LHCN-M2 (cell line): ENCODE measurements at regions not wholly inside any gene's neighbourhood (a gene's known extent, or its start where the extent isn't known, plus 50 kb on each side); places are given as distances from the start of the nearest gene placed in this dataset.

Experiments
- DNase-seq: peaks from one replicate; pipeline ENCODE4 v3.0.0-alpha.2; 2012; ENCODE audit warnings: low read depth

- DNase-seq: no peak
Observed at GRCh38 chr7:25625306-25625992, 397.2 kb upstream of the NPVF start.

GRCh38 chr7:25626451-25627131 lies 398.3 kb upstream of the NPVF start:
- no peak for DNase-seq

DNA sequence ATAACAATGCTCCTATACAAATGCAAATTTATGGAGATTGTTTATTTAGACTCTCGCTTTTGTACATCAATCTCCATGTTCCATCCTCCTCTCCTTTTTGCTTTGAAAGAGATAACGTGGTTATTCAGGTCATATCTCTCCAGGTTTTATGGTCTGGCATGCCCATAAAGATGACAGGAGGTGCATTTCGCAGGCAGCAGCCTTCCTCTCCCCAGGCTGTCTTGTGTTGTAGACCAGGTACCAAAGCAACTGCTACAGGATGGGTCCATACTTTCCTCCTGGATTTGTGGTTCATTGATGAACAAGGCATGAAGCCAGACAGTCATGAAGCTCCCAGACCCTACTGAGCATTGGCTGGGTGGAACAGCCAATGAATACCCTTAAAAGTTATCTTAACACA lies 400.2 kb upstream of the NPVF start:
- no peak for DNase-seq

- no peak for DNase-seq
Observed at GRCh38 chr7:25632616-25633015, 404.3 kb upstream of the NPVF start.

DNA sequence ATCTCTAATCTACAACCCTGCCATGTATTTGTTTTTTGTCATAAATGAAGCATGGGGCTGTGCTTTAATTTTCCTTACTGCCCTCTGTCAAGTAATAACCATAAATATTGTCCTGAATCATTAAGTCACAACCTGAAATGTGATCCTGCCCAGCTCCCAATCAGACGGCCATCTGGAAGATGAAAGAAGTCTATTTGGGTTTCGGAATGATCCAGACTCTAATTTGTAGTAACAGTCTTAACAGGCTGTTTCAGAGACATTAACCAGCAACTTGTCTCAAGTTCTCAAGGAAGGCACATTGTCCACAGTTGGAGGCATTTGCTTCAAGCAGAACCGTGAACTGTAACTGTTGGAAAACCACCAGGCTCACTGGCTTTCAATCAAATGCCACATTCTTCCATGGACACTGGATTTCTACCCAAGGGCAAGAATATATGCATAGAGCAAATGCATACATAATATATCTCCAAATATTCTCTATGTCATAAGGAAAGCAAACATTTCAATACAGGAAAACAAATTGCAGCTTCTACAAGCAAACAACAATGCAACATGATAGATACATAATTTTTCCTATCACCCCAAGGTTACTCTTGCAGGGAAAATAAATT lies 405.2 kb upstream of the NPVF start:
- no peak for DNase-seq

- no peak for DNase-seq
Observed at GRCh38 chr7:25636168-25636567, 407.9 kb upstream of the NPVF start.

GRCh38 chr7:25636871-25637283 lies 408.6 kb upstream of the NPVF start:
- no peak for DNase-seq

DNA sequence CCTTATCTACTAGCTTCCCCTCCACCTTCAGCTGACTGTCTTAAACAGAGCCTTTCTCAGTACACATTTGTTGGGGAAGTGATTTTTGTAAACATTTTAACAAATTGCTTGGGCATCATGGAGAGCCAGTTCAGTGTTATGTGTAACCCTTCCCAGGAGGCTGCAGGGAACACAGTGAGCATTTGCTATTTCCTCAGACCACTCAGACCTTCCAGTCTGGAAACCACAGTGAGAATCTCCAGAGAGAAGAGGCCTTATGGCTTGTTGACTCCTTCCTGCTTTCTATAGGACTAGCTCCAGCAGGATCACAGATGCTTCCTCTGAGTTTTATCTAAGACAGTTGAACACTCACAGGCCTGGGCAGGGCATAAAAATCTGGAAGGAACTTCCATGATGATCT lies 409.8 kb upstream of the NPVF start:
- no peak for DNase-seq

- DNase-seq: no peak
Observed at GRCh38 chr7:25638590-25639244, 410.4 kb upstream of the NPVF start.

DNA sequence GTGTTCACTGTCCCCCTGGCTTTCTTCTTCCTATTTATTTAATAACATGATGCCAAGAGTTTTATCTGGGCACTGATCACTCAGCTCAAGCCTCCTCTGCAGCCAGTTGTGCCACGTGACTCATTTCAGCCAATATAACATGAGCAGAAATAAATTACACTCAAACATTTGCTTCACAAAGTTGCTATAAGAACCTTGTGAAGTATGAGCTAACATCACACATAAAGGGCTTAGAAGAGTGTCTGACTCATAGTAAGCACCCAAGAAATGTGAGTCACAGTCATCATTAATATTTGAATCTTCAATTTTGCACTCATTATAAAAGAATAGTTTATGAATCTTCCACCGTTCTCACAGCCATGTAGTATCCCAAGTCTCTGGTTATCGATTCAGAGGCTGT lies 414.6 kb upstream of the NPVF start:
- no peak for DNase-seq

DNA sequence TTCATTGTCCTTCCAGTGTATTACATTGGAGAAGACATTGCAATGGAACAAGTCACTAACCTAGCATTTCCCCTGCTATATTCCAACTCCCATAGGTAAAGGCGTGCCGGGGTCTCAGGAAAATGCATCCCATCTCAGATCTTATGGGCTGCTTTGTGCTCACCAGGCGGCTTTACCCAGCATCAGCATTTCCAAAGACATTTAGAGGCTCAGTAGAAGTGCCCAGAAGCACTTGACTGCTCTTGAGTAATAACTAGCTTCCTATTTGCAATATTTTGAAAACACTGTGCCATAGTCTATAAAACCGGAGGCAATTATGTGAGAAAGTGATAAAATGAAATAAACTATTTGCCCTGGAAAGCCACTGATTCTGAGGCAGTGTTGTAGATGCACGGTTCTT lies 415.0 kb upstream of the NPVF start:
- DNase-seq: no peak

DNA sequence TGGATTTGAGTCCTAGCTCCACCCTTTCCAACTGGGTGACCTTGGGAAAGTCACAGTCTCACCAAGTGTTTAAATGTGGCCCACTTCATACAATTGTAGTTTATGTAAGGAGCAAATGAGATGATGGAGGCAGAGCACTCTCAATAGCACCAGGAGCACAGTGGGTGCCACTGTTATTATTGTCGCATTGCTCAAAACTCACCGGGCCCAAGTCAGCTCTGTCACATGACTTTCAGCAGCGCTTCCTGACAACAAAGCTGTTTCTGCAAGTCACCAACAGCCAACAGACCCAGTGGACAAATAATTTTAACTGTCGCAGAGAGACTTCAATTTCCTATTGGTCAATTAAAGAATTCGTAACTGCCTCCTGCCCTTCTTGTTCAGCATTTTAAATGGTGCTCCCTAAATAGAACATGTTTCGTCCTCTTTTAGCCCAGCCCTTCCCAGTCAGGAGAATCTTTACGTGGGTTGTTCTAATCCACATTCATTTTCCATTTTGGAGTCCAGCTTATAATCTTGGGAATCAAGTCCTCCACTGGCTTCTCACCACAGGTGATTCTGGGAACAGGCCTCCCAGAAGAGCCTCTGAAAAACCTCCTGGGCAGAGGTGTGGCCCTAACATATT lies 415.6 kb upstream of the NPVF start:
- no peak for DNase-seq

GRCh38 chr7:25646726-25647413 lies 418.6 kb upstream of the NPVF start:
- DNase-seq: no peak

DNA sequence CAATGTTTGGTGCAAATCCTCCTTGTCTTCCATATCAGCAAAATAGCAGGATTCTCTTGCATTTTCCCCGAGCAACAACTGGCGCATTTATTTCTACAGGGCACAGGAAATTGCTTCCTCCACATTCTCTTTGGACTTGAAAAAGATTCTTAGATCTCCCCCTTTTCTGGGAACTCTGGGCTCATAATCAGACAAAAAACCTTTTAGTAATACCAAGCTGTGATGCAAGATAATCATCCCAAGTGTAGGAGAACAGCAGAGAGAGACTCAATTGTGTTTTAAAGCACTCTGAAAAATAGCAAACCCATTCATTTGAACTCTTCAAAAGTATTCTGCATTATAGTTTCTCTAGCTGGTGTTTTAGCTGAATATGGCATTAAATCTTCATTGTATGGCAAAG lies 419.6 kb upstream of the NPVF start:
- no peak for DNase-seq

DNA sequence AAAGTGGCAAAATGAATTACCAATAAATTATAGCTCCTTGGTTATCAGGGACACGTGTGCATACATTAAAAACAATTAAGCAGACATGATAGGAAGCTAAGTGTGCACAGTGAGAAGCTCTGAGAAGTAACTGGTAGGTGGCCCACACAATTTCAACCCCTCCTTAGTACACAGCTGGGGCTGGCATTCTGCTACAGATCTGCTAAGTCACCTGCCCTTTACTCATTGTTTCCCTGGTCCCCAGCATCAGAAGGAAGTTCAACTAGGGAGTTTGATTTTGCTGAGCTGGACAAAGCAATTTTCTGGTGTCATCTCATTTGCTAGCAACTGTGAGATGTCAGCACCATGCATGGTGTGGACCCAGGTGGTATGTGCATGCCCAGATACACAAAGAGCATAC lies 424.1 kb upstream of the NPVF start:
- no peak for DNase-seq

DNA sequence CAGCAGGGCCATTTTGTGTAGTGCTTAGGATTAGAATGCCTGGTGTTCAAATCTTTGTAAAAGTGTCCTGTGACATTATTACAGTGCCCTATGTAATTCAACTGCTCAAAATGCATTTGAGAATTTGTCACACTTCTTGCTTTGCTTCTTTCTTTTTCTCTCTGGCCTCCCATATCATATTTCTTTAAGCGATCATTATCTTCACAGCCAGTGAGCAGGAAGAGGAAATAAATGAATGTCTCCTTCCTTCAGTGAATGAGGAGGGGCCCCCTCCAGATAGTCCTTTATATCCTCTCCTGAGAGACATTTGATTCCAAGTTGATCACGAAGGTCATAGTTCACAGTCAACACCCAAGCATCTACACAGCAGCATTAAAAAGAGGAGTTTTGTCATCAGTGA lies 425.1 kb upstream of the NPVF start:
- no peak for DNase-seq

- DNase-seq: no peak
Observed at GRCh38 chr7:25656071-25656470, 427.8 kb upstream of the NPVF start.

DNA sequence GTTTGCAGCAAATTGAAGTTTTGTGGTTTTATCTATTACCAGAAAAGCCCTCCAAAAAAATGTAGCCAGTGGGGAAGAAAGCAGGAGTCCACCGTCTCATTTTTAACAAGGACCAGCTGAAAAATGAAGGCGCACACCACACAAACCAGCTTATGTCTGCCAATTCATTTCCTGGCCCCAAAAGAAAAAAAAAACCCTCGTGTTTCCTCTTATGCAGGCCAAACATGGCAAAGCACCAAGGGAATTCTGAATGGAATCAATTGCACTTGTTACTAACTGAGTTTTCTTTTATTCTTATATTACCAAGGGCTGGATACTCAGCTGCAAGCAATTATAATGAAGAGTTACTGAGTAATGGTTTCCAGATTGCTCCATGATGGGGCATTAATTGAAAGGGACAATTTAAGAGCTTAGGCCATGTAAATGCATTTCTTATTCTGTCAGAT lies 428.3 kb upstream of the NPVF start:
- no peak for DNase-seq

DNA sequence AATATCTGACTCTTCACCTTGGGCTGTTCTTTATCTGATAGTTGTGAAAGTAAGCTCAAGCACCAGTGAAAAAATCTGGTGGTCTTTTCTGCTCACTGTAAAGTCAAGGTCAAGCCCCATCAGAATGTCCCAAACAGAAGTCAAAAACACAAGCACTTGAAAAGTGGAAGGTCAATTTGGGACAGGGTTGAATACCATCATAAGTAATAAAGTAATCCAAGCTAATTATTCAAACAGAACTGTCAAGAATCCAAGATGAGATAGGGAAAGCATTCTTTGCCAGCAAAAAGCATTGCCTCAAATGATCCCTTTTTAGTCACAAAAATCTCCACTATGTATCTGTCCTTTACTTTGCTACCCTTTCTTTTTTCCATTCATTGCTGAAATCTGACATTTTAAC lies 430.1 kb upstream of the NPVF start:
- DNase-seq: no peak

DNA sequence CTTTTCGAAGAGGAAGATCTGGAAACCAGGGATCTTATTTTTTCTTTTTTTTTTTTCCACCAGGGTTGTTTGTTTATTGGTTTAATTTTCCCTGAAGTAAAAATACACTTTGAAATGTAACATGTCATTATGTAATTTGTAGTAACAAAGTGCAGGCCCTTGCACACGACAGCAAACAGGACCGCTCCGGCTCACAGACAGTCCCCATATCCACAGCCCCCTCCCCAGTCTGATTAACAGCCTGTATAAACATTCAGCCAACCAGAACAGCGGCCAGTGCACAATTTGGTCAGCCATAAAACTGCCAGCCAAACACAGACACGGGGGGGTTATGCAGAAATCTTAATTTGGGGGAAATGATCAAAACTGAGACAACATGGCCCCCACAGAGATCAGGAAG lies 431.6 kb upstream of the NPVF start:
- DNase-seq: no peak
